Fibroblast of the aortic adventitia (primary cell): ENCODE measurements at regions not wholly inside any gene's neighbourhood (a gene's known extent, or its start where the extent isn't known, plus 50 kb on each side); places are given as distances from the start of the nearest gene placed in this dataset.

Experiments used
- DNase-seq: peaks from one replicate; pipeline ENCODE4 v3.0.0-alpha.2; 2010; ENCODE audit warnings: low read depth
- H3K4me3 ChIP-seq: 2 replicates; pipeline ENCODE4 v1.5.1; 2011; ENCODE audit warnings: low read depth, mild to moderate bottlenecking, control low read depth, low read length, moderate library complexity
- TF ChIP-seq, protein P1 (sequence below): IDR thresholded peaks from 2 replicates; pipeline ENCODE4 v1.5.1; 2011; ENCODE audit warnings: mild to moderate bottlenecking, low read length, control low read depth, inconsistent platforms; ENCODE audit not compliant: insufficient read depth

GRCh38 chr13:62829486-62829885 is 1413.8 kb upstream of the PCDH20 start:
- no peak for DNase-seq
- H3K4me3 ChIP-seq: no peak overlapping the region
- TF ChIP-seq, protein P1, sequence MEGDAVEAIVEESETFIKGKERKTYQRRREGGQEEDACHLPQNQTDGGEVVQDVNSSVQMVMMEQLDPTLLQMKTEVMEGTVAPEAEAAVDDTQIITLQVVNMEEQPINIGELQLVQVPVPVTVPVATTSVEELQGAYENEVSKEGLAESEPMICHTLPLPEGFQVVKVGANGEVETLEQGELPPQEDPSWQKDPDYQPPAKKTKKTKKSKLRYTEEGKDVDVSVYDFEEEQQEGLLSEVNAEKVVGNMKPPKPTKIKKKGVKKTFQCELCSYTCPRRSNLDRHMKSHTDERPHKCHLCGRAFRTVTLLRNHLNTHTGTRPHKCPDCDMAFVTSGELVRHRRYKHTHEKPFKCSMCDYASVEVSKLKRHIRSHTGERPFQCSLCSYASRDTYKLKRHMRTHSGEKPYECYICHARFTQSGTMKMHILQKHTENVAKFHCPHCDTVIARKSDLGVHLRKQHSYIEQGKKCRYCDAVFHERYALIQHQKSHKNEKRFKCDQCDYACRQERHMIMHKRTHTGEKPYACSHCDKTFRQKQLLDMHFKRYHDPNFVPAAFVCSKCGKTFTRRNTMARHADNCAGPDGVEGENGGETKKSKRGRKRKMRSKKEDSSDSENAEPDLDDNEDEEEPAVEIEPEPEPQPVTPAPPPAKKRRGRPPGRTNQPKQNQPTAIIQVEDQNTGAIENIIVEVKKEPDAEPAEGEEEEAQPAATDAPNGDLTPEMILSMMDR: no peak

DNA sequence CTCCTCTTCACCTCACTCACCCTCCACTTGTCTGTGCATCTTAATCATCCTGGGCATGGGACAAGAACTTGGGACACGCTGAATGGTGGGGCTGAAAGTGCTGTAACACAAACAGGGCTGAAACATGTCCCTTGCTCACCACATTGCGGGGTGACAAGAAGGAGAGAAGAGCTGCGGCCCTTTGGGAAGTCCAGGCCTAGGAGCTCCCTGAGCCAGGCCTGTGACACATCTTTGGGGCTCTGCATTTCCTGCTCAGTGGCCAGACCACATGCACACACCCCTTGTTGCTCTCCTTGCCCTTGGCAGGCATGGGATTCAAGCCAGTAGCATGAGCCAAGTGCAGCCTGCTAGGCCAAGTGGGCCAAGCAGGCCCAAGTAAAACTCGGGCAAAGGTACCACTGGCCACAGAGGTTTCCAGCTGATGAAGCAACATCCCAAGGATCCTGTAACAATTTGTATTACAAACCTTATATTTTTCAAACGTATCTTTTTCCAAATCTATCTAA is 1384.3 kb upstream of the PCDH20 start:
- DNase-seq: no peak
- TF ChIP-seq, protein P1: no peak
- no peak overlapping the region for H3K4me3 ChIP-seq

DNA sequence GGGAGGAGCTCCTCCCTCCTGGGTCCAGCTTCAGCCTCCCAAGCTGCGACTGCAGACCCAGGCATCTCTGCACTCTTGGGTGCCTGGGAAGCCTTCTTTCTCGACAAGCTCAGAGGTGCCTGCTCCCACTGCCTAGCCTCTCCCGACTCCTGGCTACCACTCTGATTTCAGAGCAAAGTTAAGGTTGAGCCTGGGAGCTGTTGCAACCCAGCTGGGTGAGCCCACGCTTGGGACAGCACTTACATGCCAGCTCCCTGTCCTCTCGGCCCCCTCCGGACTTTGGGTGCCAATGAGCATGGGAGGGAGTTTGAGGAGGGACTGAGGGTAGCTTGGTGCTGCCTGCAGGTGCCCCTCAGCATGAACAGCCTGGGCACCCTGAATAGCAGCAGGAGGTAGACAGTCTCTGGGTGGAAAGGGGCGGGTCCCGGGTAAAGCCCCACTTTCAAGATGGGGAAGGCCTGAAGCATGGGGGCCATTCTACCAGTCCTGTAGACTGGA is 1383.4 kb upstream of the PCDH20 start:
- TF ChIP-seq, protein P1: no peak
- DNase-seq: no peak
- no peak overlapping the region for H3K4me3 ChIP-seq

- TF ChIP-seq, protein P1: no peak
- no peak overlapping the region for H3K4me3 ChIP-seq
- no peak for DNase-seq
Observed at GRCh38 chr13:62793850-62794249, 1378.2 kb upstream of the PCDH20 start.

DNA sequence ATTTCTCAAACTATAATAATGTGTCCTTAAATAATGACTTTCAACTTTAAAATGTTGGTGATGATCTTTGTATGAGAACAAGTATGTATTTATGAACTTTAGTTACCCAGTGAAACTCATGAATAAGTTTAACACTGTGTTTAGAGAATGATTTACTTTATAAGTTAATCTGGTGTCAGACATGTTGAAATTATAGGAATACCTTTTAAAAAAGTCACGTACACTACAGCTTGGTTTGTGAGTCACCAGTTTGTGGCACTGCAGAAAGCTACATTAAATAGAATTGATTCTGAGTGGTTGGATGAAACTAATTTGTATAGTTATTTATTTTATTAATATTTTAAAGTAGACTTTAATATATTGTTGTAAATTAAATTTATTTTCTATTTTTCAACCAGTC is 1366.2 kb upstream of the PCDH20 start:
- H3K4me3 ChIP-seq: no peak overlapping the region
- DNase-seq: no peak
- TF ChIP-seq, protein P1: no peak

DNA sequence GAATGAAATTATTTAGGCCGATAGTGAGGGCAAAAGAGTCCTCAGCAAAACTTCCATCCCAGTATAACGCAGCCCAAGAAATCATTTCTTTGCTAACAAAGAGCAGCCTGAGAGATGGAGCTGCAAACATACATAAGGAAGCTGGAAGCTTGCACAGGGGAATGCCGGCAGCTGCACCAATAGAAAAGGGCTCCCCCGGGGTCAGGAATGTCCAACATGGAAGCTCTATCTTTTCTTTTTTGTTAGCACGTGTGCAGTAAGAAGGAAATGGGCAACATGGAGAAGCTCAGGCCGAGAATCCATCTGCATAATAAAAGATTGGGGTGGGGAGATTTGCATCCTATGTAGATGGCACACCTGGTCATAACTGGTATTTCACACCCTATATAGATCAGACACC is 1363.5 kb upstream of the PCDH20 start:
- no peak overlapping the region for H3K4me3 ChIP-seq
- no peak for DNase-seq
- TF ChIP-seq, protein P1: no peak

- TF ChIP-seq, protein P1: no peak
- no peak overlapping the region for H3K4me3 ChIP-seq
- no peak for DNase-seq
Observed at GRCh38 chr13:62767473-62767872, 1351.8 kb upstream of the PCDH20 start.
